Hepatocyte (in vitro differentiated cells): ENCODE measurements at regions not wholly inside any gene's neighbourhood (a gene's known extent, or its start where the extent isn't known, plus 50 kb on each side); places are given as distances from the start of the nearest gene placed in this dataset.

ENCODE experiments used
- DNase-seq: peaks from one replicate; pipeline ENCODE4 v3.0.0-alpha.2; 2016; ENCODE audit warnings: low spot score
- H2AFZ ChIP-seq: fragments of 200-600 bp; sonication (generic); 2 replicates; pipeline ENCODE4 v1.6.0; 2016; ENCODE audit warnings: antibody characterized with exemption, mild to moderate bottlenecking
- H3K27ac ChIP-seq: fragments of 200-600 bp; sonication (generic); 2 replicates; pipeline ENCODE4 v1.5.1; 2016; ENCODE audit warnings: mild to moderate bottlenecking
- H3K27me3 ChIP-seq: fragments of 200-600 bp; sonication (generic); 2 replicates; pipeline ENCODE4 v1.6.1; 2016
- H3K36me3 ChIP-seq: fragments of 200-600 bp; sonication (generic); replicated peaks from 2 replicates; pipeline ENCODE4 v1.5.1; 2016; ENCODE audit warnings: low read depth; ENCODE audit not compliant: insufficient read depth
- H3K4me1 ChIP-seq: fragments of 200-600 bp; sonication (generic); 2 replicates; pipeline ENCODE4 v1.5.1; 2016; ENCODE audit warnings: mild to moderate bottlenecking, moderate library complexity; ENCODE audit not compliant: insufficient read depth
- H3K4me2 ChIP-seq: fragments of 200-600 bp; sonication (generic); 2 replicates; pipeline ENCODE4 v1.6.0; 2016
- H3K4me3 ChIP-seq: fragments of 200-600 bp; sonication (generic); 2 replicates; pipeline ENCODE4 v1.5.1; 2016; ENCODE audit warnings: mild to moderate bottlenecking
- H3K79me2 ChIP-seq: fragments of 200-600 bp; sonication (generic); 2 replicates; pipeline ENCODE4 v1.6.0; 2017; ENCODE audit warnings: mild to moderate bottlenecking
- H3K9me2 ChIP-seq: fragments of 200-600 bp; sonication (generic); replicated peaks from 2 replicates; pipeline ENCODE4 v1.6.0; 2017; ENCODE audit warnings: mild to moderate bottlenecking; ENCODE audit not compliant: insufficient read depth
- H3K9me3 ChIP-seq: fragments of 200-600 bp; sonication (generic); 2 replicates; pipeline ENCODE4 v1.5.1; 2016; ENCODE audit warnings: low read depth, mild to moderate bottlenecking
- H4K20me1 ChIP-seq: fragments of 200-600 bp; sonication (generic); 2 replicates; pipeline ENCODE4 v1.6.0; 2016; ENCODE audit warnings: mild to moderate bottlenecking; ENCODE audit not compliant: insufficient read depth, poor library complexity, severe bottlenecking
- CTCF ChIP-seq: fragments of 200-600 bp; sonication (generic); IDR thresholded peaks from 2 replicates; pipeline ENCODE4 v1.5.1; 2016; ENCODE audit warnings: antibody characterized with exemption, mild to moderate bottlenecking; ENCODE audit not compliant: poor library complexity
- EZH2 ChIP-seq: fragments of 200-600 bp; sonication (generic); IDR thresholded peaks from 2 replicates; pipeline ENCODE4 v1.6.1; 2016; ENCODE audit warnings: antibody characterized with exemption, mild to moderate bottlenecking, borderline replicate concordance
- EZH2phosphoT487 ChIP-seq: fragments of 200-600 bp; sonication (generic); IDR thresholded peaks from one replicate; pipeline ENCODE4 v1.6.1; 2018; ENCODE audit warnings: antibody characterized with exemption, mild to moderate bottlenecking, low read depth, moderate library complexity; ENCODE audit not compliant: unreplicated experiment, severe bottlenecking
- WGBS: methylation state at CpG from one replicate; pipeline ENCODE4 v1.1.6; 2016; ENCODE audit warnings: low lambda C conversion rate; ENCODE audit errors: missing lambda C conversion rate; 5-methylcytosine and 5-hydroxymethylcytosine counted together

GRCh38 chr7:142439739-142440138 is 181.9 kb upstream of the PRSS58 start:
- H3K27ac ChIP-seq, result no peak overlapping the region
- no peaks in the 10 kb centered on the region for H3K9me3 ChIP-seq
- WGBS, result 91% methylated on average over 4 of the region's 4 CpGs
- H4K20me1 ChIP-seq, result no peaks in the 10 kb centered on the region
- H3K4me3 ChIP-seq, result no peak overlapping the region
- no peaks in the 10 kb centered on the region for H3K79me2 ChIP-seq
- no peak overlapping the region for H3K4me2 ChIP-seq
- no peaks in the 10 kb centered on the region for H3K36me3 ChIP-seq
- no peaks in the 10 kb centered on the region for H3K4me1 ChIP-seq
- no peaks in the 10 kb centered on the region for H3K9me2 ChIP-seq
- no peaks in the 10 kb centered on the region for H3K27me3 ChIP-seq
- no peak for TF ChIP-seq CTCF
- TF ChIP-seq EZH2phosphoT487, result no peak
- TF ChIP-seq EZH2, result no peak
- H2AFZ ChIP-seq, result no peak overlapping the region
- no peak for DNase-seq

GRCh38 chr7:142438923-142439515 is 181.2 kb upstream of the PRSS58 start:
- no peak overlapping the region for H3K4me3 ChIP-seq
- no peaks in the 10 kb centered on the region for H3K79me2 ChIP-seq
- no peak overlapping the region for H3K4me2 ChIP-seq
- 88% methylated on average over 8 of the region's 8 CpGs for WGBS
- no peaks in the 10 kb centered on the region for H3K9me2 ChIP-seq
- H3K27me3 ChIP-seq, result no peaks in the 10 kb centered on the region
- H2AFZ ChIP-seq, result no peak overlapping the region
- no peaks in the 10 kb centered on the region for H3K36me3 ChIP-seq
- TF ChIP-seq CTCF, result no peak
- no peak for TF ChIP-seq EZH2phosphoT487
- TF ChIP-seq EZH2, result no peak
- no peak overlapping the region for H3K27ac ChIP-seq
- H4K20me1 ChIP-seq, result no peaks in the 10 kb centered on the region
- H3K4me1 ChIP-seq, result no peaks in the 10 kb centered on the region
- H3K9me3 ChIP-seq, result no peaks in the 10 kb centered on the region
- no peak for DNase-seq

GRCh38 chr7:142438235-142438922 is 180.5 kb upstream of the PRSS58 start:
- no peaks in the 10 kb centered on the region for H3K36me3 ChIP-seq
- no peaks in the 10 kb centered on the region for H3K9me2 ChIP-seq
- H3K27ac ChIP-seq, result no peak overlapping the region
- DNase-seq, result peak; percentile 34
- no peaks in the 10 kb centered on the region for H3K4me1 ChIP-seq
- no peak overlapping the region for H3K4me2 ChIP-seq
- 88% methylated on average over 12 of the region's 12 CpGs for WGBS
- H4K20me1 ChIP-seq, result no peaks in the 10 kb centered on the region
- TF ChIP-seq EZH2phosphoT487, result no peak
- no peak for TF ChIP-seq EZH2
- peak; percentile 42 for TF ChIP-seq CTCF
- no peaks in the 10 kb centered on the region for H3K79me2 ChIP-seq
- no peaks in the 10 kb centered on the region for H3K9me3 ChIP-seq
- no peaks in the 10 kb centered on the region for H3K27me3 ChIP-seq
- H2AFZ ChIP-seq, result no peak overlapping the region
- H3K4me3 ChIP-seq, result no peak overlapping the region
